HEK293 (cell line): ENCODE measurements at regions not wholly inside any gene's neighbourhood (a gene's known extent, or its start where the extent isn't known, plus 50 kb on each side); places are given as distances from the start of the nearest gene placed in this dataset.

Source experiments
- ATF2 ChIP-seq: fragments of 450-650 bp; formaldehyde crosslinking; IDR thresholded peaks from 2 replicates; pipeline ENCODE4 v1.5.1; 2016; ENCODE audit warnings: missing biosample characterization, missing genetic modification characterization, low read depth
- BCL11A ChIP-seq: fragments of 450-650 bp; formaldehyde crosslinking; IDR thresholded peaks from 2 replicates; pipeline ENCODE4 v1.5.1; 2016; ENCODE audit warnings: low read depth, missing biosample characterization, missing genetic modification characterization
- CTCF ChIP-seq: fragments of 450-650 bp; formaldehyde crosslinking; IDR thresholded peaks from 2 replicates; pipeline ENCODE4 v1.5.1; 2016; ENCODE audit warnings: missing biosample characterization, missing genetic modification characterization
- ZBTB7A ChIP-seq: fragments of 450-650 bp; formaldehyde crosslinking; IDR thresholded peaks from 2 replicates; pipeline ENCODE4 v1.5.1; 2016; ENCODE audit warnings: low read depth, missing biosample characterization, missing genetic modification characterization
- ZNF623 ChIP-seq: fragments of 450-650 bp; formaldehyde crosslinking; IDR thresholded peaks from 2 replicates; pipeline ENCODE4 v1.5.1; 2016; ENCODE audit warnings: missing biosample characterization, missing genetic modification characterization
- ZNF777 ChIP-seq: fragments of 450-650 bp; formaldehyde crosslinking; IDR thresholded peaks from 2 replicates; pipeline ENCODE4 v1.5.1; 2017; ENCODE audit warnings: missing biosample characterization, missing genetic modification characterization, borderline replicate concordance

GRCh38 chr6:160853946-160854345 lies 137.6 kb upstream of the MAP3K4 start:
- no peak for TF ChIP-seq CTCF
- no peak for TF ChIP-seq ZNF623
- TF ChIP-seq ZNF777 (tag by site-specific recombination), result no peak
- TF ChIP-seq ATF2 (tag by site-specific recombination), result no peak
- no peak for TF ChIP-seq BCL11A (tag by site-specific recombination)
- TF ChIP-seq ZBTB7A (tag by site-specific recombination), result no peak
